Coronary artery (tissue), 2 donors: ENCODE measurements at regions not wholly inside any gene's neighbourhood (a gene's known extent, or its start where the extent isn't known, plus 50 kb on each side); places are given as distances from the start of the nearest gene placed in this dataset.
"Not testable (repeated sequence)": the region's sequence is repeated elsewhere in the genome, so short reads cannot be mapped to it uniquely, and the experiment has no call there.

ENCODE experiments used
- DNase-seq: peaks from one replicate; pipeline ENCODE4 v3.0.0-alpha.2; 2017; ENCODE audit warnings: low spot score
- H3K27ac ChIP-seq, 2 donors: fragments of 200-600 bp; sonication (generic); one replicate each; pipeline ENCODE4 v1.5.1; 2016 to 2019
- H3K4me3 ChIP-seq: fragments of 200-600 bp; sonication (generic); 2 replicates; pipeline ENCODE4 v1.5.1; 2016; ENCODE audit warnings: mild to moderate bottlenecking, moderate library complexity
- CTCF ChIP-seq: fragments of 200-600 bp; sonication (generic); IDR thresholded peaks from one replicate; pipeline ENCODE4 v1.5.1; 2019; ENCODE audit warnings: antibody characterized with exemption

- H3K4me3 ChIP-seq: no peak overlapping the region
- TF ChIP-seq CTCF: no peak
- H3K27ac ChIP-seq: no peak overlapping the region
- DNase-seq: no peak
Measured at GRCh38 chr11:126149759-126150625, 61.5 kb downstream of the RPUSD4 start.

GRCh38 chr11:126148317-126148716 is 63.1 kb downstream of the RPUSD4 start:
- no peak for TF ChIP-seq CTCF
- Histone ChIP-seq H3K4me3 (no peak overlapping the region), H3K27ac (no peak overlapping the region)
- no peak for DNase-seq

GRCh38 chr11:126147208-126148111 is 64.0 kb downstream of the RPUSD4 start:
- Histone ChIP-seq H3K27ac (no peak overlapping the region), H3K4me3 (no peak overlapping the region)
- no peak for TF ChIP-seq CTCF
- no peak for DNase-seq

GRCh38 chr11:126146454-126147192 is 64.8 kb downstream of the RPUSD4 start:
- Histone ChIP-seq H3K27ac (no peak overlapping the region), H3K4me3 (no peak overlapping the region)
- no peak for TF ChIP-seq CTCF
- DNase-seq: no peak

- Histone ChIP-seq H3K4me3 (no peak overlapping the region), H3K27ac (no peak overlapping the region)
- TF ChIP-seq CTCF: no peak
- DNase-seq: no peak
Measured at GRCh38 chr11:126145954-126146353, 65.5 kb downstream of the RPUSD4 start.

GRCh38 chr11:126143491-126143890 is 68.0 kb downstream of the RPUSD4 start:
- H3K27ac ChIP-seq, H3K4me3 ChIP-seq, DNase-seq: not testable (repeated sequence)

- DNase-seq: no peak
- no peak for TF ChIP-seq CTCF
- Histone ChIP-seq H3K27ac (peak overlapping the region in 1 of 2 donors; percentile 56), H3K4me3 (peak overlapping the region; percentile 39)
Measured at GRCh38 chr11:126140926-126141280, 70.5 kb downstream of the RPUSD4 start.
